Central memory CD8-positive, alpha-beta T cell (primary cell): ENCODE measurements at regions not wholly inside any gene's neighbourhood (a gene's known extent, or its start where the extent isn't known, plus 50 kb on each side); places are given as distances from the start of the nearest gene placed in this dataset.

ENCODE experiments used
- ATAC-seq: fragments of 150-1000 bp; cut with Tn5 transposase; replicated peaks from 2 replicates; pipeline ENCODE4 v1.10.0; 2022; ENCODE audit warnings: mild to moderate bottlenecking, moderate FRiP score, moderate number of reproducible peaks; ENCODE audit not compliant: poor library complexity, severe bottlenecking; ENCODE audit errors: extremely low read depth
- DNase-seq, 2 donors: peaks; one replicate each; pipeline ENCODE4 v3.0.0; 2021; ENCODE audit warnings: low spot score in 2 of 2
- H3K27ac Mint-ChIP-seq: one replicate; pipeline ENCODE4 v1.8.0; 2022; ENCODE audit warnings: low read depth, mild to moderate bottlenecking, moderate library complexity, mixed read lengths
- H3K27me3 Mint-ChIP-seq: one replicate; pipeline ENCODE4 v1.8.0; 2022; ENCODE audit warnings: mixed read lengths
- H3K36me3 Mint-ChIP-seq: one replicate; pipeline ENCODE4 v1.8.0; 2022; ENCODE audit warnings: mild to moderate bottlenecking, moderate library complexity, mixed read lengths; ENCODE audit not compliant: insufficient read depth
- H3K4me1 Mint-ChIP-seq: one replicate; pipeline ENCODE4 v1.8.0; 2022; ENCODE audit warnings: mixed read lengths
- H3K4me3 Mint-ChIP-seq: one replicate; pipeline ENCODE4 v1.8.0; 2022; ENCODE audit warnings: mild to moderate bottlenecking, moderate library complexity, mixed read lengths
- H3K9me3 Mint-ChIP-seq: one replicate; pipeline ENCODE4 v1.8.0; 2022; ENCODE audit warnings: mixed read lengths

DNA sequence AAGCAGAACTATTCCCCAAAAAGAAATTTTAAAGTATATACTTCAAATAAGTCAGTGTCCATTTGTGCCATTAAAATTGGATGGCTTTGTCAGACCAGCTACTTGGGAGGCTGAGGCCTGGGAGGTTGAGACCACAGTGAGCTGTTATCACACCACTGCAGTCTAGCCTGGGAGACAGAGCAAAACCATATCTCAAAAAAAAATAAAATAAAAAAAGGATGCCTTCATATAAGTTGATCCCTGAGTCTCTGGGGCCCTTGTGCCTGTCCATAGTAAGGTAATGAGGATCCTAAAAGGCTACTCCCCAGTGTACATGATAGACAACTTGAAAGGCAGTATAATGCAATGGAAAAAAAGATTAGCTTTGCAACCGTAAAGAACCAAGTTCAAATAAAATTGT, 81.2 kb upstream of the BARHL2 start:
- Mint-ChIP-seq H3K27ac (no peak overlapping the region), H3K4me1 (no peaks in the 10 kb centered on the region), H3K36me3 (no peaks in the 10 kb centered on the region), H3K9me3 (no peaks in the 10 kb centered on the region), H3K27me3 (peaks cover 80% of the 10 kb centered on the region), H3K4me3 (no peak overlapping the region)
- no peak for ATAC-seq
- no peak for DNase-seq

DNA sequence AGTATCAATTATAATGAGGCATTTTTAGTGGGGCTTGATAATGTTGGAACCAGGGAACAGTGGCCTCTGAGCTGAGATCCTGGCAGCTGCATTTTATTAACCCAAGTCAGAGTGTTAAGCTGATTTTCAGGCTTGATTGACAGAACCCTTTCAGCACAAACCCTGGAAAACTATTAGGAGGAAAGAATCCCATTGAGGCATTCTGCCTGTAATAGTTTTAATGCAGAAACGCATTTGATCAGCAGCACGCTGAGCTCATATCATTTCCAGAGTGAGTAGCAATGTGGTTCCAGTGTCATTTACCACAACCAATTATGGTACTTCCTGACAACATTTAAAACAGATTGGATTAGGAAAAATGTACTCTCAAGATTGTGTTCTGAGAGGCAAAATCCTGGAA, 78.3 kb upstream of the BARHL2 start:
- no peak for ATAC-seq
- DNase-seq: no peak
- H3K36me3 Mint-ChIP-seq: no peaks in the 10 kb centered on the region
- no peaks in the 10 kb centered on the region for H3K4me1 Mint-ChIP-seq
- no peak overlapping the region for H3K4me3 Mint-ChIP-seq
- peaks cover 57% of the 10 kb centered on the region for H3K27me3 Mint-ChIP-seq
- H3K9me3 Mint-ChIP-seq: peaks cover 4% of the 10 kb centered on the region
- H3K27ac Mint-ChIP-seq: no peak overlapping the region

DNA sequence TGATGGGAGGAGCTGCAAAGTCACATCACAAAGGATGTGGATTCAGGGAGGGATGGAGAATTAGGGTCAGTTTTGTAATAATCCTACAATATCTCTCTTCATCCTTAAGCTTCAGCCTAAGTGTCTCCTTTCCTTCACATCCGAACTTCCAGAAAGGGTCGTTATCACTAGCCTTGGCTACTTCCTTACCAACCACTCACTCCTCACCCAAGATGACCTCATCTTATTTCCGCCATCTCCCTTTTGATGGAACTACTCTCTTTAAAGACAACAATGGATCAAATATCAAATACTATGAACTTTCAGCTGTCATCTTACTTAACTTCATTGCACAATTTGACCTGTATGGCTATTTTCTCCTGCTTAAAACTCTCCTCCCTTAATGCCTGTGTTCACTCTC, 69.6 kb upstream of the BARHL2 start:
- Mint-ChIP-seq H3K4me1 (no peaks in the 10 kb centered on the region), H3K36me3 (no peaks in the 10 kb centered on the region), H3K9me3 (peaks cover 4% of the 10 kb centered on the region), H3K4me3 (no peak overlapping the region), H3K27ac (no peak overlapping the region), H3K27me3 (peaks cover 6% of the 10 kb centered on the region)
- ATAC-seq (no peak), DNase-seq (no peak)

DNA sequence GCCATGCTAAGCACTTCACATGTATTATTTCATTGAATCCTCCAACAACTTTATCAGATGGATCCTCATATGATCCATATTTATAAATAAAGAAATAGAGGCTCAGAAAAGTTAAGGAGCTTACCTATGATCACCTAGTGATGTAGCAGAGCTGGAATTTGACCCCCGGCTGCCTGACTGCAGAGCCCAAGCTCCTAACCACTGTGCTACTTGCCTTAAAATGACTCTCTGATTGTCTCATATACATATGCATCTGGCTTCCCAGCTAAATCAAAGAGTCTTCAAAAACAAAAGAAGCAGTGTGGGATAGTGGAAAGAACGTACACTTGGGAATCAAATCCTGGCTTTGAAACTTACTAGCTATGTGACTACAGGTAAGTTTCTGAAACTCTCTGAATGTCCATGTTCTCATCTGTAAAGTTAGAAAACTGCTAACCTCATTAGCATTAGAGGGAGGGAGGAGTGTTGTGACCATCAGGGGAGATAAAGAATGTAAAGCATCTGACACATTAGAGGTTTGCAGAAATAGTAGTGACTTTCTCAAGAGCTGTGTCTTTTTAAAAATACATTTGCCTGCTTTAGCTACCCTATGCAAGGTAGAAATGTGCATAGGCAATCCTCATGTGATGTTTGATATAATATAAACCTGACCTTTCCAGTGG, 67.2 kb upstream of the BARHL2 start:
- no peaks in the 10 kb centered on the region for H3K9me3 Mint-ChIP-seq
- H3K27ac Mint-ChIP-seq: no peak overlapping the region
- no peak overlapping the region for H3K4me3 Mint-ChIP-seq
- no peak for DNase-seq
- no peaks in the 10 kb centered on the region for H3K36me3 Mint-ChIP-seq
- no peak for ATAC-seq
- H3K27me3 Mint-ChIP-seq: peaks cover 12% of the 10 kb centered on the region
- no peaks in the 10 kb centered on the region for H3K4me1 Mint-ChIP-seq

DNA sequence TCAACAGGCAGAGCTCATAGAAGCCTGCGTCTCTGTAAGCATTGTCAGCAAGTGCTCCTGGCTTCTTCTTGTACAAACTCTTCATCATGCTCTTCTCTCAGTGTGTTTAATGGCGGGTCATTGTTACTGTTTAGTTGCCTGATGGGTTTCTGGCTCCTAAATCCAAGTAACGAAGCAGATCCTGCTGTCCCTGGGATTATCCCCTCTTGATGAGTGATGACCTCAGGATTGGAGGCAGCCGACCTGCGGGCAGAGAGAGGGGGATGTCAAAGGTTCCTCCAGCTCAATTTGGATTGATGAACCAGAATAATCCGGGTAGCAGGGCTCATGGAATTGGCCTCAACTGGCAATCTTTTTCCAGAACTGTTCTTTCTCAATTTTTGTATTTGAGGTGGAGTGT, 66.1 kb upstream of the BARHL2 start:
- Mint-ChIP-seq H3K4me3 (no peak overlapping the region), H3K27ac (no peak overlapping the region), H3K4me1 (no peaks in the 10 kb centered on the region), H3K9me3 (no peaks in the 10 kb centered on the region), H3K36me3 (no peaks in the 10 kb centered on the region), H3K27me3 (peaks cover 17% of the 10 kb centered on the region)
- DNase-seq (no peak), ATAC-seq (no peak)

DNA sequence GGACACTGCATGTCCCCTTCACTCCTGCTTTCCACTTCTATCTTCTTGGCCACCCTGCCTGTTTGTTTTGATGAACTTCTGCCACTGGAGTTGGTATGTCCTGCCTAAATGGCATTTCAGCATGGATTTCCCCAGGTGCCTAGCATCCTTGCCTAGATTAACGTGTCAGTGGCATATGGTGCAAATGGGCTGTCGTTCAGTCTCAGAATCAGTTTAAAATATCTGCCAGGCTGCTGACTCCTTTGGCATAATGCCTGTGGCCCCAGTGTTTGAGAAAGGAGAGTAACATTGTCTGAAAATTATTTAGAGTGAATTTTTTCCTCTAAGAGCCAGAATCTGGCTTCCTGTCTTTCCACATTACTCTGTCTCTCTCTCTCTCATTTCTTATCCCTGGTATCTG, 64.9 kb upstream of the BARHL2 start:
- peaks cover 17% of the 10 kb centered on the region for H3K27me3 Mint-ChIP-seq
- H3K4me1 Mint-ChIP-seq: no peaks in the 10 kb centered on the region
- no peaks in the 10 kb centered on the region for H3K9me3 Mint-ChIP-seq
- H3K36me3 Mint-ChIP-seq: no peaks in the 10 kb centered on the region
- ATAC-seq (no peak), DNase-seq (no peak)
- H3K27ac Mint-ChIP-seq: no peak overlapping the region
- no peak overlapping the region for H3K4me3 Mint-ChIP-seq

DNA sequence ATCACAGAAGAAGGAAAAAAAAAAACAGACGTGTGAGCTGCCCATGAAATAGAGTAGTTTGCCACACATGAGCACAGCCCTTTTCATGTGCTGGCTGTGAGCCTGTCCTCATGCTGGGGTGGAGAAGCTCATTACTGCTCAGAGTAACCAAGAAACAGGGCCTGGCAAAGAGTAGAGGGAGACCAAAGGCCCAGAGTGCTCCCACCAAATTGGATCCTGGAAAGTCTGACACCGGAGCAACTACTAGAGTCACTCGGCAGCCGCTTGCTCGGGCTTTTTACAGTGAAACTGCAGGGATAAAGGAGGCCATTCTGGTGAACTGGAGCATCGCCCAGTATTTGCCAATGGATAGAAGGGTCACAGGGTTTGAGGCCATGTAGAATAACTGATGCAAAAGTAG, 64.4 kb upstream of the BARHL2 start:
- Mint-ChIP-seq H3K27ac (no peak overlapping the region), H3K9me3 (no peaks in the 10 kb centered on the region), H3K4me1 (no peaks in the 10 kb centered on the region), H3K36me3 (no peaks in the 10 kb centered on the region), H3K27me3 (peaks cover 17% of the 10 kb centered on the region), H3K4me3 (no peak overlapping the region)
- ATAC-seq (no peak), DNase-seq (no peak)

DNA sequence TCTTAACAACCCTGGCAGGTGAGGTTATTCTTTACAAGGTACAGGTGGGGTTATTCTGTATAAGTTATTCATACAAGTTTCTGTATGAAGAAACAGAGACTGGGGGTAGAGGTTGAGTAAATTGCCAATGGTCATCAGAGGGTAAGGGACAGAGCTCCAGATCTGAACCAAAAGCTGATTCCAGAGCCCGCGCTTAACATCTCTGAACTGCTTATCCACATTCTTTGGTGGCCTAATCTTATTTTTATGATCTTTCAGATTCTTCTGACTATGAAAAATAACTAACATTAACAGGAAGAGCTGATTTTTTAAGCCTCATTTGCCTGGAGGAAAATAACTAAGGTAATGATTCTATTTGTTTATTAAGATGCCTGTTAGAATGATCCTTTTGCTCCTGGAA, 63.9 kb upstream of the BARHL2 start:
- Mint-ChIP-seq H3K4me1 (no peaks in the 10 kb centered on the region), H3K4me3 (no peak overlapping the region), H3K27ac (no peak overlapping the region), H3K27me3 (peaks cover 17% of the 10 kb centered on the region), H3K36me3 (no peaks in the 10 kb centered on the region), H3K9me3 (no peaks in the 10 kb centered on the region)
- no peak for DNase-seq
- no peak for ATAC-seq

DNA sequence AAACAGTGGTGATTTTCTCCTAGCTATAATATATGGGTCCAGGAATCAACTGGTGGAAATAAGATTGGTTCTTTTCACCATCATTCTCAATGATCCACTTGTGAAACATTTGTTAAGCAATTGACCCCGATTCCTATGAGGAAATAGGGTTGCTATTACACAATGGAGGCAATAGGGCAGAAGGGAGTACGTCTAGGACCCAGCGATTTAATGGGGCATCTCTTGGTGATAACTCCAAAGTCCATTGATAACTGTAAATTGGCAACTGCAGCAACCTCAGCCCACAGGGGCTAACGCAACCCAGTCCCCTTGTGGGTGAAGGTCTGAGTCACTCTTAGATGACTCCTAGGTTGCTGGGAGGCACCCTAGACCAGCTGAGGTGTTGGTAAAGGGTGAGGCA, 62.5 kb upstream of the BARHL2 start:
- Mint-ChIP-seq H3K36me3 (no peaks in the 10 kb centered on the region), H3K27ac (no peak overlapping the region), H3K9me3 (no peaks in the 10 kb centered on the region), H3K4me1 (no peaks in the 10 kb centered on the region), H3K4me3 (no peak overlapping the region), H3K27me3 (peaks cover 17% of the 10 kb centered on the region)
- ATAC-seq (no peak), DNase-seq (no peak)

DNA sequence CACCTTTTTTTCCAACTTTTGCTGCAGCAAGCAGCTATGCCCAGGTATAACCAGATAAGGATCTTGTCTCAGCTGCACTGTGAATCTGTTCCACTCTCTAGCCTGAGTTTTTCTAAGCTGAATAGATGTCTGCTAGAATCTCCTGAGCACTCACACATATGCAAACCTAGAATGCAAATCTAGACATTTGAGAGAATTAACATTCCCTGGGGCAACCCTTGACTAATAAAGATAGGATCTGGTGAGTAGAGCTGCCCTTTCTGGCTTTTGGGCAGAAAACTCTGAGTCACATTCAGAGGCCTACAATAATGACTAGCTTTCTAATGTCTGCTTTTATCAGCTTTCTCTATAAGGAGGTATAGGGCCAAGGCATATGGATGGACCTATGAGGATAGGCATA, 61.4 kb upstream of the BARHL2 start:
- Mint-ChIP-seq H3K27me3 (peaks cover 15% of the 10 kb centered on the region), H3K4me1 (no peaks in the 10 kb centered on the region), H3K4me3 (no peak overlapping the region), H3K9me3 (no peaks in the 10 kb centered on the region), H3K36me3 (no peaks in the 10 kb centered on the region), H3K27ac (no peak overlapping the region)
- ATAC-seq (no peak), DNase-seq (no peak)

DNA sequence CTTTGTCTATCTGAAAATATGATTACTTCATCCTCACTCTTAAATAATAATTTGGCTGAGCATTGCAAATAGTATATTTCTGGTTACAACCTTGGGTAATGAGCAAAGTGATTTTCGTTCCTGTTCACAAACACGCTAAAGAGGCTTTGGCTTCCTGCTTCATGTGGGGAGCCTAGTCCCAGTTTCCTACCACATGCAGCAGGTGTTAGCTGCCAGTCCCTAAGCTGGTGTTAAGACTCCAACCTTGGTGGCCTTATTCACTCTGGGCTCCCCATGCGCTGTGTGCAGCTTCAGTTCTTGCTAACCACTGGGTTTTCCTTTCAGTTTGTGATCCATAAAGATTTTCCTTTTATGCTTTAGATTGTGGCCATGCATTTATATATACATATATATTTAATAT, 56.7 kb upstream of the BARHL2 start:
- no peaks in the 10 kb centered on the region for H3K36me3 Mint-ChIP-seq
- H3K4me1 Mint-ChIP-seq: no peaks in the 10 kb centered on the region
- H3K4me3 Mint-ChIP-seq: no peak overlapping the region
- peaks cover 14% of the 10 kb centered on the region for H3K27me3 Mint-ChIP-seq
- no peak overlapping the region for H3K27ac Mint-ChIP-seq
- DNase-seq (no peak), ATAC-seq (no peak)
- H3K9me3 Mint-ChIP-seq: no peaks in the 10 kb centered on the region

DNA sequence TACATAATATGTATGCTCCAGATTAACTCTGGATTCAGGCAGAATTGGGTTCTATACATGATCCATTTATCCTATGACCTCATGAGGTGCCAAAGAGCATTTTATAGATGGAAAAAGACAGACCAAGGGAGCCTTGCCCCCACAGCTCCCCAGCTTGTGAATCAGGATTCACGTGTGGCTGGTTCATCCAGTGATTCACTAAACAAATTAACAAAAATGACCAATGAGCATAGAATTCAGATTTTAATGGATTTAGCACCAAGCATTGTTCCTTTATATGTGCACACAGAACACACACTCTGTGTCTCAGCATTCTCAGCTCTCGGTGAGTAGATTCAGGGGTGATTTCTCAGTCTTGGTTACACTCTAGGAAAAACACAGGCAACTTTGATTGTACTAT, 51.7 kb upstream of the BARHL2 start:
- ATAC-seq (no peak), DNase-seq (no peak)
- no peaks in the 10 kb centered on the region for H3K36me3 Mint-ChIP-seq
- peaks cover 5% of the 10 kb centered on the region for H3K4me1 Mint-ChIP-seq
- H3K27me3 Mint-ChIP-seq: peaks cover 59% of the 10 kb centered on the region
- no peaks in the 10 kb centered on the region for H3K9me3 Mint-ChIP-seq
- H3K4me3 Mint-ChIP-seq: no peak overlapping the region
- H3K27ac Mint-ChIP-seq: no peak overlapping the region

DNA sequence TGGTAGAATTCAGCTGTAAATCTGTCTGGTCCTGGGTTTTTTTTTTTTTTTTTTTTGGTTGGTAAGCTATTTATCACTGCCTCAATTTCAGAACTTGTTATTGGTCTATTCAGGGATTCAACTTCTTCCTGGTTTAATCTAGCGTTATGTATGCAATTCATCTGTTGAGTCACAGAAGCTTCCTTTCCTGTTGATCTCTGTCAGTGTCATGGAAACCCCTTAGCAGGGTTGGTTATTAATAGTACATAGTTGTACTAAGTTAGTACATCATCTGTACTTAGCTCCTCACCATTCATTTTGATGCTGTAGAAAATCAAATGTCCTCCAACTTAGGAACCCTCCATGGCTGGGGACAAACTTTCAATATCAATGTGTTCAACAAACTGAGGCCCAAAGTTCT, 51.0 kb upstream of the BARHL2 start:
- Mint-ChIP-seq H3K4me3 (no peak overlapping the region), H3K36me3 (no peaks in the 10 kb centered on the region), H3K4me1 (peaks cover 5% of the 10 kb centered on the region), H3K9me3 (no peaks in the 10 kb centered on the region), H3K27me3 (peaks cover 66% of the 10 kb centered on the region), H3K27ac (no peak overlapping the region)
- ATAC-seq (no peak), DNase-seq (no peak)
